ENCODE measurements at regions not wholly inside any gene's neighbourhood (a gene's known extent, or its start where the extent isn't known, plus 50 kb on each side); places are given as distances from the start of the nearest gene placed in this dataset.

GRCh38 chr4:54547299-54548097 is 110.3 kb upstream of the KIT start (continued):
- TF ChIP-seq SNRNP70 (optimal IDR thresholded peaks at IDR 0.05; ENCODE audit: low read depth, low read length) (no peak), ZNF311 (CRISPR knock-in tag; IDR thresholded peaks at IDR 0.05) (no peak), ZNF212 (CRISPR knock-in tag; IDR thresholded peaks at IDR 0.05) (no peak), CBX5 (IDR thresholded peaks at IDR 0.05; ENCODE audit: borderline replicate concordance, low read depth) (no peak), SRSF1 (IDR thresholded peaks at IDR 0.05; ENCODE audit: low read depth, low read length) (no peak), E2F1 (CRISPR knock-in tag; IDR thresholded peaks at IDR 0.05) (no peak), C11orf30 (IDR thresholded peaks at IDR 0.05; ENCODE audit: low read depth) (peak; percentile 78), ZNF583 (CRISPR knock-in tag; IDR thresholded peaks at IDR 0.05) (0 out of 2 replicates have a peak, but pooled peaks have one; percentile 37), GATAD2A (IDR thresholded peaks at IDR 0.05) (no peak), SIN3A (IDR thresholded peaks at IDR 0.05; ENCODE audit: borderline replicate concordance in 2 of 2, control insufficient read depth in 1 of 2, low read depth in 2 of 2, low read length in 2 of 2) (no peak), TFAM (CRISPR knock-in tag; conservative IDR thresholded peaks at IDR 0.05) (no peak), SMARCB1 (IDR thresholded peaks at IDR 0.05; ENCODE audit: insufficient read length, low read depth) (no peak), HSF4 (CRISPR knock-in tag; IDR thresholded peaks at IDR 0.05; ENCODE audit: borderline replicate concordance) (no peak), ZNF830 (CRISPR knock-in tag; IDR thresholded peaks at IDR 0.05) (no peak), ZNF253 (CRISPR knock-in tag; conservative IDR thresholded peaks at IDR 0.05) (no peak), FOXA1 (IDR thresholded peaks at IDR 0.05; ENCODE audit: borderline replicate concordance) (no peak), ZNF174 (CRISPR knock-in tag; IDR thresholded peaks at IDR 0.05) (no peak)
- TF ChIP-seq, protein P1, sequence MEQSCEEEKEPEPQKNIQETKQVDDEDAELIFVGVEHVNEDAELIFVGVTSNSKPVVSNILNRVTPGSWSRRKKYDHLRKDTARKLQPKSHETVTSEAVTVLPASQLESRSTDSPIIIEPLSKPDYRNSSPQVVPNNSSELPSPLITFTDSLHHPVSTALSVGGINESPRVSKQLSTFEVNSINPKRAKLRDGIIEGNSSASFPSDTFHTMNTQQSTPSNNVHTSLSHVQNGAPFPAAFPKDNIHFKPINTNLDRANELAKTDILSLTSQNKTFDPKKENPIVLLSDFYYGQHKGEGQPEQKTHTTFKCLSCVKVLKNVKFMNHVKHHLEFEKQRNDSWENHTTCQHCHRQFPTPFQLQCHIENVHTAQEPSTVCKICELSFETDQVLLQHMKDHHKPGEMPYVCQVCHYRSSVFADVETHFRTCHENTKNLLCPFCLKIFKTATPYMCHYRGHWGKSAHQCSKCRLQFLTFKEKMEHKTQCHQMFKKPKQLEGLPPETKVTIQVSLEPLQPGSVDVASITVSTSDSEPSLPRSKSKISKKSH (CRISPR knock-in tag; IDR thresholded peaks at IDR 0.05) = no peak
- TF ChIP-seq, protein P2, sequence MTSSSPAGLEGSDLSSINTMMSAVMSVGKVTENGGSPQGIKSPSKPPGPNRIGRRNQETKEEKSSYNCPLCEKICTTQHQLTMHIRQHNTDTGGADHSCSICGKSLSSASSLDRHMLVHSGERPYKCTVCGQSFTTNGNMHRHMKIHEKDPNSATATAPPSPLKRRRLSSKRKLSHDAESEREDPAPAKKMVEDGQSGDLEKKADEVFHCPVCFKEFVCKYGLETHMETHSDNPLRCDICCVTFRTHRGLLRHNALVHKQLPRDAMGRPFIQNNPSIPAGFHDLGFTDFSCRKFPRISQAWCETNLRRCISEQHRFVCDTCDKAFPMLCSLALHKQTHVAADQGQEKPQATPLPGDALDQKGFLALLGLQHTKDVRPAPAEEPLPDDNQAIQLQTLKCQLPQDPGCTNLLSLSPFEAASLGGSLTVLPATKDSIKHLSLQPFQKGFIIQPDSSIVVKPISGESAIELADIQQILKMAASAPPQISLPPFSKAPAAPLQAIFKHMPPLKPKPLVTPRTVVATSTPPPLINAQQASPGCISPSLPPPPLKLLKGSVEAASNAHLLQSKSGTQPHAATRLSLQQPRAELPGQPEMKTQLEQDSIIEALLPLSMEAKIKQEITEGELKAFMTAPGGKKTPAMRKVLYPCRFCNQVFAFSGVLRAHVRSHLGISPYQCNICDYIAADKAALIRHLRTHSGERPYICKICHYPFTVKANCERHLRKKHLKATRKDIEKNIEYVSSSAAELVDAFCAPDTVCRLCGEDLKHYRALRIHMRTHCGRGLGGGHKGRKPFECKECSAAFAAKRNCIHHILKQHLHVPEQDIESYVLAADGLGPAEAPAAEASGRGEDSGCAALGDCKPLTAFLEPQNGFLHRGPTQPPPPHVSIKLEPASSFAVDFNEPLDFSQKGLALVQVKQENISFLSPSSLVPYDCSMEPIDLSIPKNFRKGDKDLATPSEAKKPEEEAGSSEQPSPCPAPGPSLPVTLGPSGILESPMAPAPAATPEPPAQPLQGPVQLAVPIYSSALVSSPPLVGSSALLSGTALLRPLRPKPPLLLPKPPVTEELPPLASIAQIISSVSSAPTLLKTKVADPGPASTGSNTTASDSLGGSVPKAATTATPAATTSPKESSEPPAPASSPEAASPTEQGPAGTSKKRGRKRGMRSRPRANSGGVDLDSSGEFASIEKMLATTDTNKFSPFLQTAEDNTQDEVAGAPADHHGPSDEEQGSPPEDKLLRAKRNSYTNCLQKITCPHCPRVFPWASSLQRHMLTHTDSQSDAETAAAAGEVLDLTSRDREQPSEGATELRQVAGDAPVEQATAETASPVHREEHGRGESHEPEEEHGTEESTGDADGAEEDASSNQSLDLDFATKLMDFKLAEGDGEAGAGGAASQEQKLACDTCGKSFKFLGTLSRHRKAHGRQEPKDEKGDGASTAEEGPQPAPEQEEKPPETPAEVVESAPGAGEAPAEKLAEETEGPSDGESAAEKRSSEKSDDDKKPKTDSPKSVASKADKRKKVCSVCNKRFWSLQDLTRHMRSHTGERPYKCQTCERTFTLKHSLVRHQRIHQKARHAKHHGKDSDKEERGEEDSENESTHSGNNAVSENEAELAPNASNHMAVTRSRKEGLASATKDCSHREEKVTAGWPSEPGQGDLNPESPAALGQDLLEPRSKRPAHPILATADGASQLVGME (CRISPR knock-in tag; IDR thresholded peaks at IDR 0.05) = no peak
- TF ChIP-seq, protein P3, sequence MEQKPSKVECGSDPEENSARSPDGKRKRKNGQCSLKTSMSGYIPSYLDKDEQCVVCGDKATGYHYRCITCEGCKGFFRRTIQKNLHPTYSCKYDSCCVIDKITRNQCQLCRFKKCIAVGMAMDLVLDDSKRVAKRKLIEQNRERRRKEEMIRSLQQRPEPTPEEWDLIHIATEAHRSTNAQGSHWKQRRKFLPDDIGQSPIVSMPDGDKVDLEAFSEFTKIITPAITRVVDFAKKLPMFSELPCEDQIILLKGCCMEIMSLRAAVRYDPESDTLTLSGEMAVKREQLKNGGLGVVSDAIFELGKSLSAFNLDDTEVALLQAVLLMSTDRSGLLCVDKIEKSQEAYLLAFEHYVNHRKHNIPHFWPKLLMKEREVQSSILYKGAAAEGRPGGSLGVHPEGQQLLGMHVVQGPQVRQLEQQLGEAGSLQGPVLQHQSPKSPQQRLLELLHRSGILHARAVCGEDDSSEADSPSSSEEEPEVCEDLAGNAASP (IDR thresholded peaks at IDR 0.05) = no peak
